GM23338 (cell line): ENCODE measurements at regions not wholly inside any gene's neighbourhood (a gene's known extent, or its start where the extent isn't known, plus 50 kb on each side); places are given as distances from the start of the nearest gene placed in this dataset.
A peak's percentile ranks its signal among the peaks of the same experiment; 100 is the strongest.

Experiments
- ATAC-seq: fragments of 200-7000 bp; cut with Tn5 transposase; 3 replicates; pipeline ENCODE4 v1.9.1; 2020
- DNase-seq: peaks from one replicate; pipeline ENCODE4 v3.0.0-alpha.2; 2015; ENCODE audit warnings: low spot score
- H2AFZ ChIP-seq: fragments of 200-600 bp; sonication (generic); 2 replicates; pipeline ENCODE4 v1.8.0; 2016; ENCODE audit warnings: antibody characterized with exemption, mild to moderate bottlenecking, moderate library complexity
- H3F3A ChIP-seq: fragments of 200-600 bp; sonication (generic); replicated peaks from 2 replicates; pipeline ENCODE4 v1.8.0; 2017; ENCODE audit warnings: antibody characterized with exemption, mixed run types, low read depth
- H3K27ac ChIP-seq: fragments of 200-600 bp; sonication (generic); 2 replicates; pipeline ENCODE4 v1.6.1; 2016; ENCODE audit warnings: low read depth
- H3K27me3 ChIP-seq: fragments of 200-600 bp; sonication (generic); 2 replicates; pipeline ENCODE4 v1.8.0; 2016; ENCODE audit warnings: mild to moderate bottlenecking, mixed run types, moderate library complexity; ENCODE audit not compliant: insufficient read depth
- H3K36me3 ChIP-seq: fragments of 200-600 bp; sonication (generic); 2 replicates; pipeline ENCODE4 v1.8.0; 2016; ENCODE audit warnings: mild to moderate bottlenecking; ENCODE audit not compliant: insufficient read depth
- H3K4me1 ChIP-seq: fragments of 200-600 bp; sonication (generic); 2 replicates; pipeline ENCODE4 v1.8.0; 2016; ENCODE audit warnings: mild to moderate bottlenecking, moderate library complexity; ENCODE audit not compliant: insufficient read depth
- H3K4me2 ChIP-seq: fragments of 200-600 bp; sonication (generic); 2 replicates; pipeline ENCODE4 v1.7.1; 2017; ENCODE audit warnings: mixed run types
- H3K4me3 ChIP-seq: fragments of 200-600 bp; sonication (generic); 2 replicates; pipeline ENCODE4 v1.6.1; 2016; ENCODE audit warnings: mixed run types
- H3K79me2 ChIP-seq: fragments of 200-600 bp; sonication (generic); replicated peaks from 2 replicates; pipeline ENCODE4 v1.8.0; 2017; ENCODE audit warnings: mild to moderate bottlenecking; ENCODE audit not compliant: insufficient read depth
- H3K9me2 ChIP-seq: fragments of 200-600 bp; sonication (generic); 2 replicates; pipeline ENCODE4 v1.8.0; 2017; ENCODE audit not compliant: insufficient read depth
- H4K20me1 ChIP-seq: fragments of 200-600 bp; sonication (generic); replicated peaks from 2 replicates; pipeline ENCODE4 v1.8.0; 2017; ENCODE audit warnings: mild to moderate bottlenecking; ENCODE audit not compliant: insufficient read depth
- H3K27ac Mint-ChIP-seq: 2 replicates; pipeline ENCODE4 v1.8.0; 2020; ENCODE audit warnings: inconsistent platforms, mild to moderate bottlenecking, moderate library complexity, mixed read lengths
- H3K27me3 Mint-ChIP-seq: 3 replicates; pipeline ENCODE4 v1.8.0; 2022; ENCODE audit warnings: low read depth, mild to moderate bottlenecking, moderate library complexity, mixed read lengths, inconsistent platforms; ENCODE audit not compliant: insufficient read depth, poor library complexity
- H3K36me3 Mint-ChIP-seq: 3 replicates; pipeline ENCODE4 v1.8.0; 2021; ENCODE audit warnings: low read depth, mild to moderate bottlenecking, inconsistent platforms, moderate library complexity, mixed read lengths
- H3K4me1 Mint-ChIP-seq: 3 replicates; pipeline ENCODE4 v1.8.0; 2020; ENCODE audit warnings: mild to moderate bottlenecking, inconsistent platforms, mixed read lengths
- H3K4me3 Mint-ChIP-seq: 3 replicates; pipeline ENCODE4 v1.8.0; 2021; ENCODE audit warnings: moderate library complexity, mild to moderate bottlenecking, inconsistent platforms, mixed read lengths
- H3K9me3 Mint-ChIP-seq: 3 replicates; pipeline ENCODE4 v1.8.0; 2020; ENCODE audit warnings: moderate library complexity, mild to moderate bottlenecking, inconsistent platforms, mixed read lengths
- CREB1 ChIP-seq: fragments of 250-450 bp; sonication (Bioruptor Pico); IDR thresholded peaks from 2 replicates; pipeline ENCODE4 v1.5.0; 2020; ENCODE audit warnings: low read depth, mild to moderate bottlenecking, moderate library complexity
- POLR2AphosphoS5 ChIP-seq: IDR thresholded peaks from 2 replicates; pipeline ENCODE4 v1.6.1; 2016; ENCODE audit warnings: antibody characterized with exemption, low read depth
- ZNF114 ChIP-seq: fragments of 250-450 bp; sonication (Bioruptor Pico); IDR thresholded peaks from 2 replicates; pipeline ENCODE4 v1.5.0; 2020; ENCODE audit warnings: mild to moderate bottlenecking, moderate library complexity
- TF ChIP-seq, protein P1 (sequence below), 2 experiments: fragments of 200-600 bp in 1 of 2; sonication (generic) in 1 of 2; conservative IDR thresholded peaks; 2 replicates each; pipeline versions ENCODE4 v1.5.1 to v1.6.1; 2016 to 2017; ENCODE audit warnings: antibody characterized with exemption in 2 of 2, low read depth in 2 of 2, mild to moderate bottlenecking in 2 of 2, moderate library complexity in 1 of 2
- TF ChIP-seq, protein P2 (sequence below): IDR thresholded peaks from 2 replicates; pipeline ENCODE4 v1.6.1; 2016; ENCODE audit warnings: antibody characterized with exemption

DNA sequence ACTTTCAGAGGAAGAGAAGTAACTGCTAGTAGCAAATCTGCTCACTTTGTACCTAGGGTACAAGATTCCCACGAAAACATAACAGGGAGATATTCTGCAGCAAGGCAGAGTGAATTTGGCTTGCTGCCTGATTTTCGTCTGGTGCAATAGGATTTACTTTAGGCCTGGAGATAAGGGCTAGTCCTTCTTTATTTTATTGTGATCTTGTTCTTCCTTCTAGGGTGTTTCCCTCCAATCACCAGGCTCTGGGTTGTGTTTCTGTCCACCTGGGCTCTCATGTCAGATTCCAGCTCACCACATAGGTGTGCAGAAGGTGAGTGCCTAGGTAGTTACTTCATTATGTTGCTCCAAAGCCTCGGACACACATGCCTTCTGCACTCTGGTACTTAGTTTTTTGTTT is 211.8 kb upstream of the RGMA start:
- peaks cover 4% of the 10 kb centered on the region for H3K27me3 Mint-ChIP-seq
- Histone ChIP-seq H3K36me3 (no peaks in the 10 kb centered on the region), H3F3A (no peaks in the 10 kb centered on the region), H3K4me3 (no peak overlapping the region), H3K27me3 (no peaks in the 10 kb centered on the region), H3K9me2 (no peaks in the 10 kb centered on the region), H3K79me2 (no peaks in the 10 kb centered on the region), H4K20me1 (no peaks in the 10 kb centered on the region), H3K4me2 (no peak overlapping the region), H2AFZ (no peak overlapping the region), H3K27ac (no peak overlapping the region), H3K4me1 (peaks cover 8% of the 10 kb centered on the region)
- peaks cover 12% of the 10 kb centered on the region for H3K4me1 Mint-ChIP-seq
- H3K27ac Mint-ChIP-seq, result no peak overlapping the region
- H3K9me3 Mint-ChIP-seq, result no peaks in the 10 kb centered on the region; the same call in 2 of the 3 replicates
- ATAC-seq, result no peak
- TF ChIP-seq ZNF114 (CRISPR knock-in tag) (no peak), CREB1 (no peak)
- TF ChIP-seq, protein P1, sequence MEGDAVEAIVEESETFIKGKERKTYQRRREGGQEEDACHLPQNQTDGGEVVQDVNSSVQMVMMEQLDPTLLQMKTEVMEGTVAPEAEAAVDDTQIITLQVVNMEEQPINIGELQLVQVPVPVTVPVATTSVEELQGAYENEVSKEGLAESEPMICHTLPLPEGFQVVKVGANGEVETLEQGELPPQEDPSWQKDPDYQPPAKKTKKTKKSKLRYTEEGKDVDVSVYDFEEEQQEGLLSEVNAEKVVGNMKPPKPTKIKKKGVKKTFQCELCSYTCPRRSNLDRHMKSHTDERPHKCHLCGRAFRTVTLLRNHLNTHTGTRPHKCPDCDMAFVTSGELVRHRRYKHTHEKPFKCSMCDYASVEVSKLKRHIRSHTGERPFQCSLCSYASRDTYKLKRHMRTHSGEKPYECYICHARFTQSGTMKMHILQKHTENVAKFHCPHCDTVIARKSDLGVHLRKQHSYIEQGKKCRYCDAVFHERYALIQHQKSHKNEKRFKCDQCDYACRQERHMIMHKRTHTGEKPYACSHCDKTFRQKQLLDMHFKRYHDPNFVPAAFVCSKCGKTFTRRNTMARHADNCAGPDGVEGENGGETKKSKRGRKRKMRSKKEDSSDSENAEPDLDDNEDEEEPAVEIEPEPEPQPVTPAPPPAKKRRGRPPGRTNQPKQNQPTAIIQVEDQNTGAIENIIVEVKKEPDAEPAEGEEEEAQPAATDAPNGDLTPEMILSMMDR (conservative IDR thresholded peaks at IDR 0.05; ENCODE audit: low read depth in 2 of 2), result no peak
- H3K4me3 Mint-ChIP-seq, result no peak overlapping the region
- DNase-seq, result no peak
- no peaks in the 10 kb centered on the region; the same call in 2 of the 3 replicates for H3K36me3 Mint-ChIP-seq

DNA sequence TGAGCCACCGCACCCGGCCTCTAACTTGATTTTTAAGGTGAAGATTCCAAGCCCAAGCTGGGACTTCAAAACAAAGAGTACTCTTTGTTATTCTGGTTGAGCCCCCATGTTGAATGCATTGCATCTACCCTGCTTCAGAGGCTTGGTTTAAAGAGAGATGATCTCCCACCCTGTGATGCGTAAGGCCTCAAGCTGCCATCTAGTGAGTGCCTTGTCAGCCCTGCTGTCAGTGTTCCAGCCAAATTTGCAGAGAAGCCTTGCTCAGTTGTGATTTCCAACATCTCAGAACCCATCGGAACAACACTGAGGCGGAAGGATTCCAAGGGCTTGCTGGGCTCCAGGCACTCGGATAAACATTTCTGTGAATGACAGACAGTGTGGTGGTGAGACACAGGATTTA is 210.7 kb upstream of the RGMA start:
- no peaks in the 10 kb centered on the region for H4K20me1 ChIP-seq
- DNase-seq (no peak), ATAC-seq (peak; percentile 57)
- Mint-ChIP-seq H3K4me1 (peaks cover 15% of the 10 kb centered on the region), H3K36me3 (no peaks in the 10 kb centered on the region; the same call in 2 of the 3 replicates), H3K27me3 (peaks cover 4% of the 10 kb centered on the region), H3K9me3 (no peaks in the 10 kb centered on the region; the same call in 2 of the 3 replicates), H3K27ac (no peak overlapping the region), H3K4me3 (no peak overlapping the region)
- H3K27me3 ChIP-seq, result no peaks in the 10 kb centered on the region
- TF ChIP-seq, protein P1 (conservative IDR thresholded peaks at IDR 0.05; ENCODE audit: low read depth in 2 of 2), result peak in 1 of 2 experiments; percentile 33; a peak in 1 of 4 replicates
- TF ChIP-seq, protein P2, sequence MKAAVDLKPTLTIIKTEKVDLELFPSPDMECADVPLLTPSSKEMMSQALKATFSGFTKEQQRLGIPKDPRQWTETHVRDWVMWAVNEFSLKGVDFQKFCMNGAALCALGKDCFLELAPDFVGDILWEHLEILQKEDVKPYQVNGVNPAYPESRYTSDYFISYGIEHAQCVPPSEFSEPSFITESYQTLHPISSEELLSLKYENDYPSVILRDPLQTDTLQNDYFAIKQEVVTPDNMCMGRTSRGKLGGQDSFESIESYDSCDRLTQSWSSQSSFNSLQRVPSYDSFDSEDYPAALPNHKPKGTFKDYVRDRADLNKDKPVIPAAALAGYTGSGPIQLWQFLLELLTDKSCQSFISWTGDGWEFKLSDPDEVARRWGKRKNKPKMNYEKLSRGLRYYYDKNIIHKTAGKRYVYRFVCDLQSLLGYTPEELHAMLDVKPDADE, result no peak
- TF ChIP-seq POLR2AphosphoS5, result no peak
- H3F3A ChIP-seq, result no peaks in the 10 kb centered on the region
- no peak overlapping the region for H3K27ac ChIP-seq
- H3K4me3 ChIP-seq, result no peak overlapping the region
- H3K4me1 ChIP-seq, result peaks cover 8% of the 10 kb centered on the region
- no peaks in the 10 kb centered on the region for H3K79me2 ChIP-seq
- no peaks in the 10 kb centered on the region for H3K9me2 ChIP-seq
- H3K36me3 ChIP-seq, result no peaks in the 10 kb centered on the region
- peak overlapping the region; percentile 43; the same call in 1 of the 2 replicates for H2AFZ ChIP-seq
- no peak overlapping the region for H3K4me2 ChIP-seq
